ENCODE measurements at regions not wholly inside any gene's neighbourhood (a gene's known extent, or its start where the extent isn't known, plus 50 kb on each side); places are given as distances from the start of the nearest gene placed in this dataset.

- no peak for DNase-seq (ENCODE audit: low read depth, low spot score)
- Mint-ChIP-seq H3K27ac (ENCODE audit: unreplicated experiment) (no peak overlapping the region), H3K27me3 (ENCODE audit: low read depth) (peaks cover 12% of the 10 kb centered on the region), H3K36me3 (ENCODE audit: low read depth) (no peaks in the 10 kb centered on the region), H3K4me1 (no peaks in the 10 kb centered on the region), H3K9me3 (no peaks in the 10 kb centered on the region), H3K4me3 (no peak overlapping the region)
- TF ChIP-seq CTCF (conservative IDR thresholded peaks at IDR 0.05), result no peak
Measured at GRCh38 chrX:4249401-4249800, 536.0 kb upstream of the PRKX start.

DNA sequence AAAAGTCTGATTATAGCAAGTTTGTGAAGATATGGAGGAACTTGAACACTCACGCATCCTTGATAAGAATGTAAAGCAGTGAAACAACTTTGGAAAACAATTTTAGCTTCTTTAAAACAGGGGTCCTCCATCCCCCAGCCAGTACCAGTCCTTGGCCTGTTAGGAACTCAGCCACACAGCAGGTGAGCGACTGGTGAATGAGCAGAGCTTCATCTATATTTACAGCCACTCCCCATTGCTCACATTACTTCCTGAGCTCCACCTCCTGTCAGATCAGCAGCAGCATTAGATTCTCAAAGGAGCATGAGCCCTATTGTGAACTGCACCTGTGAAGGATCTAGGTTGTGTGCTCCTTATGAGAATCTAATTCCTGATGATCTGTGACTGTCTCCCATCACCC, 530.3 kb upstream of the PRKX start:
- peaks cover 8% of the 10 kb centered on the region for H3K27me3 Mint-ChIP-seq (ENCODE audit: low read depth)
- H3K27ac Mint-ChIP-seq (ENCODE audit: unreplicated experiment), result no peak overlapping the region
- no peaks in the 10 kb centered on the region for H3K4me1 Mint-ChIP-seq
- H3K4me3 Mint-ChIP-seq, result no peak overlapping the region
- H3K36me3 Mint-ChIP-seq (ENCODE audit: low read depth), result no peaks in the 10 kb centered on the region
- no peak for DNase-seq (ENCODE audit: low read depth, low spot score)
- no peak for TF ChIP-seq CTCF (conservative IDR thresholded peaks at IDR 0.05)
- H3K9me3 Mint-ChIP-seq, result peaks cover 4% of the 10 kb centered on the region

GRCh38 chrX:4240541-4241194, 527.2 kb upstream of the PRKX start:
- Mint-ChIP-seq H3K4me3 (no peak overlapping the region), H3K4me1 (no peaks in the 10 kb centered on the region), H3K36me3 (ENCODE audit: low read depth) (no peaks in the 10 kb centered on the region), H3K27me3 (ENCODE audit: low read depth) (peaks cover 2% of the 10 kb centered on the region), H3K9me3 (peaks cover 4% of the 10 kb centered on the region), H3K27ac (ENCODE audit: unreplicated experiment) (no peak overlapping the region)
- no peak for TF ChIP-seq CTCF (conservative IDR thresholded peaks at IDR 0.05)
- no peak for DNase-seq (ENCODE audit: low read depth, low spot score)

DNA sequence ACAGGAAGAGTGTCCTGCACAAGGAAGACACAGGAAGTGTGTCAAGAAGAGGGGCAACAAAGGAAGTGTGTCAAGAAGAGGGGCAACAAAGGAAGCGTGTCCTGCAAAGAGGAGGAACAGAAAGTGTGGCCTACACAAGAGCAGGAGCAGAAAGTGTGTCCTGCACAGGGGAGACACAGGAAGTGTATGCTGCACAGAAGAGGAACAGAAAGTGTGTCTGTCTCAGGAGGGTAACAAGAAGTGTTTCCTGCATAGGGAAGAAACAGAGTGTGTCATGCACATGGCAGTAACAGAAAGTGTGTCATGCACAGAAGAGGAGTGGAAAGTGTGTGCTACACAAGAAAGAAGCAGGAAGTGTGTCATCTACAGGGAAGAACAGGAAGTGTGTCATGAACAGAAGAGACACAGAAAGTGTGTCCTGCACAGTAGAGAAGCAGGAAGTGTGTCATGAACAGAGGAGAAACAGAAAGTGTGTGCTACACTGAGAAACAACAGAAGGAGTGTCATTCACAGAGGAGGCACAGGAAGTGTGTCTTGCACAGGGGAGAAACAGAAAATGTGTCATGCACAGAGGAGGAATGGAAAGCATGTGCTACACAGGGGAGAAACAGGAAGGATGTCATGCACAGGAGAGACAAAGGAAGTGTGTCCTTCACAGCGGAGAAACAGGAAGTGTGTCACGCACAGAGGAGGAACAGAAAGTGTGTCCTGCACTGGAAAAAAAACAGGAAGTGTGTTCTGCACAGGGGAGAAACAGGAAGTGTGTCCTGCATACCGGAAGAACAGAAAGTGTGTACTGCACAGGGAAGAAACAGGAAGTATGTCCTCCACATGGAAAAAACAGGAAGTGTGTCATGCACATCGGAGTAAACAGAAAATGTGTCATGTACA, 526.4 kb upstream of the PRKX start:
- peaks cover 4% of the 10 kb centered on the region for H3K9me3 Mint-ChIP-seq
- no peak overlapping the region for H3K27ac Mint-ChIP-seq (ENCODE audit: unreplicated experiment)
- H3K4me1 Mint-ChIP-seq, result no peaks in the 10 kb centered on the region
- H3K27me3 Mint-ChIP-seq (ENCODE audit: low read depth), result peaks cover 2% of the 10 kb centered on the region
- no peaks in the 10 kb centered on the region for H3K36me3 Mint-ChIP-seq (ENCODE audit: low read depth)
- TF ChIP-seq CTCF (conservative IDR thresholded peaks at IDR 0.05), result no peak
- no peak overlapping the region for H3K4me3 Mint-ChIP-seq
- no peak for DNase-seq (ENCODE audit: low read depth, low spot score)

- Mint-ChIP-seq H3K36me3 (ENCODE audit: low read depth) (no peaks in the 10 kb centered on the region), H3K9me3 (peaks cover 6% of the 10 kb centered on the region), H3K4me3 (no peak overlapping the region), H3K4me1 (no peaks in the 10 kb centered on the region), H3K27me3 (ENCODE audit: low read depth) (peaks cover 6% of the 10 kb centered on the region), H3K27ac (ENCODE audit: unreplicated experiment) (no peak overlapping the region)
- DNase-seq (ENCODE audit: low read depth, low spot score), result no peak
- no peak for TF ChIP-seq CTCF (conservative IDR thresholded peaks at IDR 0.05)
Measured at GRCh38 chrX:4238916-4239315, 525.5 kb upstream of the PRKX start.

All from neural crest cell (in vitro differentiated cells).